GM23248 (cell line): ENCODE measurements at regions not wholly inside any gene's neighbourhood (a gene's known extent, or its start where the extent isn't known, plus 50 kb on each side); places are given as distances from the start of the nearest gene placed in this dataset.

Source experiments
- DNase-seq: peaks from one replicate; pipeline ENCODE4 v3.0.0-alpha.2; 2015
- H2AFZ ChIP-seq: fragments of 200-600 bp; sonication (generic); 2 replicates; pipeline ENCODE4 v1.6.1; 2016; ENCODE audit warnings: antibody characterized with exemption
- H3F3A ChIP-seq: fragments of 200-600 bp; sonication (generic); 2 replicates; pipeline ENCODE4 v1.6.1; 2016; ENCODE audit warnings: mild to moderate bottlenecking, antibody characterized with exemption, mixed run types; ENCODE audit not compliant: insufficient read depth
- H3K27ac ChIP-seq: fragments of 200-600 bp; sonication (generic); 2 replicates; pipeline ENCODE4 v1.5.1; 2016; ENCODE audit warnings: mild to moderate bottlenecking
- H3K27me3 ChIP-seq: fragments of 200-600 bp; sonication (generic); replicated peaks from 2 replicates; pipeline ENCODE4 v1.6.1; 2016; ENCODE audit warnings: mild to moderate bottlenecking; ENCODE audit not compliant: insufficient read depth
- H3K36me3 ChIP-seq: fragments of 200-600 bp; sonication (generic); 2 replicates; pipeline ENCODE4 v1.6.1; 2016; ENCODE audit warnings: low read depth, mild to moderate bottlenecking
- H3K4me1 ChIP-seq: fragments of 200-600 bp; sonication (generic); 2 replicates; pipeline ENCODE4 v1.6.1; 2016; ENCODE audit warnings: mild to moderate bottlenecking; ENCODE audit not compliant: insufficient read depth
- H3K4me2 ChIP-seq: fragments of 200-600 bp; sonication (generic); one replicate; pipeline ENCODE4 v1.6.1; 2016; ENCODE audit warnings: mild to moderate bottlenecking; ENCODE audit not compliant: unreplicated experiment
- H3K4me3 ChIP-seq: fragments of 200-600 bp; sonication (generic); 2 replicates; pipeline ENCODE4 v1.5.1; 2016; ENCODE audit warnings: mild to moderate bottlenecking
- H3K79me2 ChIP-seq: fragments of 200-600 bp; sonication (generic); 2 replicates; pipeline ENCODE4 v1.6.1; 2016; ENCODE audit warnings: mild to moderate bottlenecking; ENCODE audit not compliant: insufficient read depth
- H3K9ac ChIP-seq: fragments of 200-600 bp; sonication (generic); 2 replicates; pipeline ENCODE4 v1.6.1; 2016; ENCODE audit warnings: mild to moderate bottlenecking
- H3K9me2 ChIP-seq: fragments of 200-600 bp; sonication (generic); 2 replicates; pipeline ENCODE4 v1.6.1; 2016; ENCODE audit warnings: mixed run types, mild to moderate bottlenecking, moderate library complexity; ENCODE audit not compliant: insufficient read depth
- H3K9me3 ChIP-seq: fragments of 200-600 bp; sonication (generic); one replicate; pipeline ENCODE4 v1.6.1; 2017; ENCODE audit warnings: low read depth
- H4K20me1 ChIP-seq: fragments of 200-600 bp; sonication (generic); 2 replicates; pipeline ENCODE4 v1.6.0; 2016; ENCODE audit not compliant: insufficient read depth
- EZH2 ChIP-seq: fragments of 200-600 bp; sonication (generic); IDR thresholded peaks from 2 replicates; pipeline ENCODE4 v1.6.1; 2018; ENCODE audit warnings: antibody characterized with exemption, mild to moderate bottlenecking; ENCODE audit not compliant: insufficient read depth, poor library complexity, severe bottlenecking
- EZH2phosphoT487 ChIP-seq: fragments of 200-600 bp; sonication (generic); IDR thresholded peaks from 2 replicates; pipeline ENCODE4 v1.6.1; 2018; ENCODE audit warnings: antibody characterized with exemption, moderate library complexity, mild to moderate bottlenecking, low read depth; ENCODE audit not compliant: insufficient read depth
- WGBS, 2 experiments: methylation state at CpG; one replicate each; pipeline ENCODE4 v1.1.6; 2015 to 2017; ENCODE audit warnings: low lambda C conversion rate in 2 of 2, low coverage in 1 of 2; ENCODE audit errors: missing lambda C conversion rate in 2 of 2; 5-methylcytosine and 5-hydroxymethylcytosine counted together
- in situ Hi-C: fragments of 300-500 bp; cut with MboI; formaldehyde crosslinking; loops from 2 replicates; pipeline ENCODE4 v1.15.0; 2020

DNA sequence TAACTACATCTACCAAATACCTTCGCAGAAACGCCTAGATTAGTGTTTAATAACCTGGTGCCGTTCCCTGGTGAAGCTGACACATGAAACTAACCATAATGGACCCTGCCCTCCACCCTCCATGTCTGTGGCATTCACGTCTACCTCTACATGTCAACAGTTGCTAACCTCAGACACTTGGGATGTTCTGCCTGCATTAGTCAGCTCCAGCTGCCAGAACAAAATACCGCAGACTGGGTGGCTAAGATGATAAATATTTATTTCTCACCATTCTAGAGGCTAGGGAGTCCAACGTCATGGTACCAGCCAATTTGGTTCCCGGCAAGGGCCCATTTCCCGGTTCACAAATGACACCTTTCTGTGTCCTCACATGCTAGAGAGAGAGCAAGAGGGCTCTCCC, 118.5 kb upstream of the CHST15 start:
- H3K27me3 ChIP-seq = no peaks in the 10 kb centered on the region
- H3K36me3 ChIP-seq = no peaks in the 10 kb centered on the region
- no peaks in the 10 kb centered on the region for H3K9me2 ChIP-seq
- H3K9me3 ChIP-seq = no peaks in the 10 kb centered on the region
- no peaks in the 10 kb centered on the region for H3K79me2 ChIP-seq
- 25 to 26% methylated on average over 8 of the region's 8 CpGs for WGBS, 2 experiments
- H3K27ac ChIP-seq = no peak overlapping the region
- in situ Hi-C loops = no loop called here
- no peaks in the 10 kb centered on the region for H4K20me1 ChIP-seq
- no peak overlapping the region for H3K4me2 ChIP-seq
- no peaks in the 10 kb centered on the region for H3K4me1 ChIP-seq
- H3K4me3 ChIP-seq = no peak overlapping the region
- H3K9ac ChIP-seq = no peak overlapping the region
- no peaks in the 10 kb centered on the region for H3F3A ChIP-seq
- peak; percentile 40 for DNase-seq
- TF ChIP-seq EZH2phosphoT487 (no peak), EZH2 (no peak)
- no peak overlapping the region for H2AFZ ChIP-seq

DNA sequence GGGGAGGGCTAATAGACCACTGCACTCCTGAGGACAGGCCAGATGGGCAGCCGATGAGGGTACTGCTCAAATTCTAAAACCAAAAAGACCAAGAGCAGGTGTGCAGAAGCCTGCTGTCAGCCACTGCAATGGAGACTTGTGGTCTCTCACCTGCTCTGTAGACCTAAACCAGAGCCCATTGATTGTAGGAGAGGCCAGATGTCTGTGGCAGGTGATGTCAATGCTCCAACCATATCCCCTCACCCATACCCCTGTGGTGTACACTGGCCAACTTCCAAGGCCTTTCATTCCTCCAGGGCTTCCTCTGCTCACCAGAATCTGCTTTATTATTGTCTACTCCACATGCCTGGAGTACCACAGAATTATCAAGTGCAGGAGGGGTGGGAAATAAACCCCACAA, 116.9 kb upstream of the CHST15 start:
- Histone ChIP-seq H3K9me3 (no peaks in the 10 kb centered on the region), H3K4me2 (no peak overlapping the region), H3K9me2 (no peaks in the 10 kb centered on the region), H3F3A (no peaks in the 10 kb centered on the region), H3K4me3 (no peak overlapping the region), H3K27ac (no peak overlapping the region), H3K9ac (no peak overlapping the region), H3K36me3 (no peaks in the 10 kb centered on the region), H3K4me1 (no peaks in the 10 kb centered on the region), H4K20me1 (no peaks in the 10 kb centered on the region), H2AFZ (no peak overlapping the region), H3K79me2 (no peaks in the 10 kb centered on the region), H3K27me3 (no peaks in the 10 kb centered on the region)
- WGBS, 2 experiments = 18% methylated on average over 1 of the region's 1 CpG
- in situ Hi-C loops = no loop called here
- TF ChIP-seq EZH2phosphoT487 = no peak
- TF ChIP-seq EZH2 = no peak
- DNase-seq = no peak

DNA sequence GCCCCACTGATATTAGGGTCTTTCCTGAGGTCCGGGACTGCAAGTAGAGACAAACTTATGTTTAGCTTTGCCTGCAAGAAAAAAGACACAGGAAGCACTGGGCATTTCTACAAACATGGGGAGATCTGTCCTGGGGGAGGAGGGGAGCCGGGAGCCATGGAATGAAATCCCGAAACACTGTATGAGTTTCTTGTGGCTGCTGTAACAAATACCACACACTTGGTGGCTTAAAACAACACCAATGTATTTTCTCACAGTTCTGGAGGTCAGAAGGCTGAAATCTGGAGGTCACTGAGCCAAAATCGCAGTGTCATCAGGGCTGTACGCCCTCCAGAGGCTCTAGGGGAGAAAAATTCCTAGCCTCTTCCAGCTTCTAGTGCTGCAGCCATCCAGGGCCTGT, 114.0 kb upstream of the CHST15 start:
- no peak overlapping the region for H3K4me2 ChIP-seq
- no peak overlapping the region for H3K4me3 ChIP-seq
- no peaks in the 10 kb centered on the region for H4K20me1 ChIP-seq
- no peak for DNase-seq
- WGBS, 2 experiments = 5 to 16% methylated on average over 5 of the region's 5 CpGs
- in situ Hi-C loops = no loop called here
- H3K4me1 ChIP-seq = no peaks in the 10 kb centered on the region
- no peak for TF ChIP-seq EZH2
- TF ChIP-seq EZH2phosphoT487 = no peak
- H3K9me3 ChIP-seq = no peaks in the 10 kb centered on the region
- H3K79me2 ChIP-seq = no peaks in the 10 kb centered on the region
- no peak overlapping the region for H2AFZ ChIP-seq
- H3K27ac ChIP-seq = no peak overlapping the region
- no peaks in the 10 kb centered on the region for H3K9me2 ChIP-seq
- H3K27me3 ChIP-seq = no peaks in the 10 kb centered on the region; the same call in 1 of the 2 replicates
- no peaks in the 10 kb centered on the region for H3K36me3 ChIP-seq
- no peaks in the 10 kb centered on the region for H3F3A ChIP-seq
- H3K9ac ChIP-seq = no peak overlapping the region

DNA sequence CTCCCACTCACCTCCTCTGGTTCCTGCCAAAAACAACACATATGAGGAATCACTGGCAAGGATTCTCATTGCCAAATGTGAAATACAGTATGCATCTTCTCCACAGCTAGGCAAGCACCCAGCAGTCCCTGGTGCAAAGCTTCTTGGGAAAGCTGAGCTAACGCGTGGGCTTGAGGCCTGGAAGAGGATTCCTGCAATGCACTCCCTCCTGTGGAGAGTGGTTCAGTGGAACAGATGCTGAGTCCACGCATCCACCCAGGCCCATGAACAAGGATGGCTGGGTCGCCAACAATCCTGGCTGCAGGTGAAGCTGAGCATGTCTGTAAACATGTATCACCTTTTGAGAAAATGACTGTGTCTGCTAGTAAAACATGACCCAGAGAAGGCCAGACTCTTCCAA, 113.2 kb upstream of the CHST15 start:
- no peaks in the 10 kb centered on the region; the same call in 1 of the 2 replicates for H3K27me3 ChIP-seq
- H3K36me3 ChIP-seq = no peaks in the 10 kb centered on the region
- no peak overlapping the region for H3K4me2 ChIP-seq
- peak; percentile 2 for DNase-seq
- no peaks in the 10 kb centered on the region for H3F3A ChIP-seq
- H3K27ac ChIP-seq = no peak overlapping the region
- H3K9ac ChIP-seq = no peak overlapping the region
- H3K4me1 ChIP-seq = no peaks in the 10 kb centered on the region
- no peaks in the 10 kb centered on the region for H3K79me2 ChIP-seq
- no peak overlapping the region for H3K4me3 ChIP-seq
- no peaks in the 10 kb centered on the region for H3K9me3 ChIP-seq
- TF ChIP-seq EZH2phosphoT487 = no peak
- no peak for TF ChIP-seq EZH2
- 18 to 21% methylated on average over 4 of the region's 4 CpGs for WGBS, 2 experiments
- no peak overlapping the region for H2AFZ ChIP-seq
- no peaks in the 10 kb centered on the region for H4K20me1 ChIP-seq
- in situ Hi-C loops = no loop called here
- H3K9me2 ChIP-seq = no peaks in the 10 kb centered on the region

DNA sequence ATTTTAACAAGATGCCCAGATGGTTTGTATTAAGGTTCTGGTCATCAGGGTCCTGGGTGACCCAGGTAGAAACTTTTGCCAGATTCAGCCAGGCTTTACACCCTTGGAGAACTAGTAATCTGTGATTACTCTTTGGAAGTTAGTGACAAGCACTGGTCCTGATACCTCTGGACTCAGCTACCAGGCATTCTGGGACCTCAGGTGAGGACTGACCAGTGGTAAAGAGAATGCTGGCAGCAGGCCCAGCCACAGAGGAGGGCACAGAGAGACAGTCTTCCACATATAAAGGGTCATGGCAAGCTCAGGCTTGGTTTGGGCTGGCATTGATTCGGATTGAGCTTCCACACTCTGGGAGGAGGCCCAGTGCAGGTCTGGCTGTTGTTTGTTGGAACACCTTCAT, 112.0 kb upstream of the CHST15 start:
- Histone ChIP-seq H3K36me3 (no peaks in the 10 kb centered on the region), H3K4me3 (no peak overlapping the region), H3K9me3 (no peaks in the 10 kb centered on the region), H3K9me2 (no peaks in the 10 kb centered on the region), H3K27me3 (no peaks in the 10 kb centered on the region; the same call in 1 of the 2 replicates), H3K9ac (no peak overlapping the region), H3K27ac (no peak overlapping the region), H4K20me1 (no peaks in the 10 kb centered on the region), H3K4me1 (no peaks in the 10 kb centered on the region), H2AFZ (no peak overlapping the region), H3K4me2 (no peak overlapping the region), H3F3A (no peaks in the 10 kb centered on the region), H3K79me2 (no peaks in the 10 kb centered on the region)
- 6 to 15% methylated on average over 1 of the region's 1 CpG for WGBS, 2 experiments
- TF ChIP-seq EZH2phosphoT487 (no peak), EZH2 (no peak)
- in situ Hi-C loops = no loop called here
- DNase-seq = no peak
